Osteoblast (primary cell): ENCODE measurements at regions not wholly inside any gene's neighbourhood (a gene's known extent, or its start where the extent isn't known, plus 50 kb on each side); places are given as distances from the start of the nearest gene placed in this dataset.

Experiments
- DNase-seq: peaks from one replicate; pipeline ENCODE4 v3.0.0; 2011; ENCODE audit warnings: low spot score, mixed read lengths; ENCODE audit not compliant: insufficient read length; ENCODE audit errors: missing footprints
- H2AFZ ChIP-seq: 2 replicates; pipeline ENCODE4 v1.6.0; 2011; ENCODE audit warnings: mild to moderate bottlenecking, low read length
- H3K27ac ChIP-seq: 2 replicates; pipeline ENCODE4 v1.5.1; 2011; ENCODE audit warnings: mild to moderate bottlenecking, low read depth, low read length, moderate library complexity
- H3K27me3 ChIP-seq: 2 replicates; pipeline ENCODE4 v1.6.0; 2012; ENCODE audit warnings: mild to moderate bottlenecking, control low read depth, inconsistent platforms, low read length, moderate library complexity; ENCODE audit not compliant: insufficient read depth
- H3K36me3 ChIP-seq: 2 replicates; pipeline ENCODE4 v1.5.1; 2011; ENCODE audit warnings: mild to moderate bottlenecking, low read length, control low read depth, moderate library complexity; ENCODE audit not compliant: insufficient read depth
- H3K4me1 ChIP-seq: 2 replicates; pipeline ENCODE4 v1.5.1; 2011; ENCODE audit warnings: mild to moderate bottlenecking, low read length, control low read depth, moderate library complexity; ENCODE audit not compliant: insufficient read depth
- H3K4me2 ChIP-seq: 2 replicates; pipeline ENCODE4 v1.6.0; 2011; ENCODE audit warnings: mild to moderate bottlenecking, low read length; ENCODE audit not compliant: insufficient read depth
- H3K4me3 ChIP-seq: fragments of 200-600 bp; sonication (generic); 3 replicates; pipeline ENCODE4 v1.5.1; 2012; ENCODE audit warnings: mild to moderate bottlenecking, low read length, inconsistent platforms; ENCODE audit not compliant: insufficient read depth
- H3K79me2 ChIP-seq: 2 replicates; pipeline ENCODE4 v1.6.0; 2012; ENCODE audit warnings: mild to moderate bottlenecking, low read length, control low read depth, inconsistent platforms; ENCODE audit not compliant: insufficient read depth
- H3K9me3 ChIP-seq: 2 replicates; pipeline ENCODE4 v1.5.1; 2011; ENCODE audit warnings: low read depth, low read length, control low read depth
- H4K20me1 ChIP-seq: 2 replicates; pipeline ENCODE4 v1.6.0; 2012; ENCODE audit warnings: mild to moderate bottlenecking, low read length, control low read depth; ENCODE audit not compliant: insufficient read depth
- CTCF ChIP-seq: IDR thresholded peaks from 2 replicates; pipeline ENCODE4 v1.5.1; 2011; ENCODE audit warnings: mild to moderate bottlenecking, low read depth, low read length, moderate library complexity; ENCODE audit errors: extremely low read depth

GRCh38 chr6:12348530-12349511, 58.7 kb downstream of the EDN1 start:
- no peaks in the 10 kb centered on the region for H3K27me3 ChIP-seq
- H3K4me1 ChIP-seq: peaks cover 20% of the 10 kb centered on the region
- peak overlapping the region; percentile 1 for H3K4me2 ChIP-seq
- no peaks in the 10 kb centered on the region for H3K36me3 ChIP-seq
- TF ChIP-seq CTCF: no peak
- no peaks in the 10 kb centered on the region for H4K20me1 ChIP-seq
- peak; percentile 92 for DNase-seq
- H3K4me3 ChIP-seq: no peak overlapping the region
- H2AFZ ChIP-seq: no peak overlapping the region
- H3K79me2 ChIP-seq: no peaks in the 10 kb centered on the region
- H3K27ac ChIP-seq: no peak overlapping the region
- no peaks in the 10 kb centered on the region for H3K9me3 ChIP-seq

- H3K4me1 ChIP-seq: peaks cover 30% of the 10 kb centered on the region
- H4K20me1 ChIP-seq: no peaks in the 10 kb centered on the region
- H3K27ac ChIP-seq: no peak overlapping the region
- H3K4me3 ChIP-seq: no peak overlapping the region
- no peaks in the 10 kb centered on the region for H3K27me3 ChIP-seq
- no peak for TF ChIP-seq CTCF
- H2AFZ ChIP-seq: no peak overlapping the region
- H3K9me3 ChIP-seq: no peaks in the 10 kb centered on the region
- no peak for DNase-seq
- H3K36me3 ChIP-seq: no peaks in the 10 kb centered on the region
- H3K79me2 ChIP-seq: no peaks in the 10 kb centered on the region
- H3K4me2 ChIP-seq: no peak overlapping the region
Observed at GRCh38 chr6:12350644-12351170, 60.5 kb downstream of the EDN1 start.

GRCh38 chr6:12351672-12352071, 61.5 kb downstream of the EDN1 start:
- Histone ChIP-seq H3K79me2 (no peaks in the 10 kb centered on the region), H2AFZ (no peak overlapping the region), H4K20me1 (no peaks in the 10 kb centered on the region), H3K4me2 (no peak overlapping the region), H3K9me3 (no peaks in the 10 kb centered on the region), H3K27me3 (no peaks in the 10 kb centered on the region), H3K27ac (no peak overlapping the region), H3K4me3 (no peak overlapping the region), H3K4me1 (peaks cover 27% of the 10 kb centered on the region), H3K36me3 (no peaks in the 10 kb centered on the region)
- DNase-seq: no peak
- TF ChIP-seq CTCF: no peak

GRCh38 chr6:12353731-12354130, 63.6 kb downstream of the EDN1 start:
- no peak overlapping the region for H3K4me3 ChIP-seq
- no peaks in the 10 kb centered on the region for H3K9me3 ChIP-seq
- H3K4me2 ChIP-seq: no peak overlapping the region
- no peak for TF ChIP-seq CTCF
- H2AFZ ChIP-seq: no peak overlapping the region
- DNase-seq: no peak
- peak overlapping the region; percentile 57 for H3K27ac ChIP-seq
- no peaks in the 10 kb centered on the region for H3K36me3 ChIP-seq
- H4K20me1 ChIP-seq: no peaks in the 10 kb centered on the region
- peaks cover 23% of the 10 kb centered on the region for H3K4me1 ChIP-seq
- H3K79me2 ChIP-seq: no peaks in the 10 kb centered on the region
- no peaks in the 10 kb centered on the region for H3K27me3 ChIP-seq
